GM23338 (cell line): ENCODE measurements at regions not wholly inside any gene's neighbourhood (a gene's known extent, or its start where the extent isn't known, plus 50 kb on each side); places are given as distances from the start of the nearest gene placed in this dataset.

Experiments used
- ATAC-seq: fragments of 200-7000 bp; cut with Tn5 transposase; 3 replicates; pipeline ENCODE4 v1.9.1; 2020
- DNase-seq: peaks from one replicate; pipeline ENCODE4 v3.0.0-alpha.2; 2015; ENCODE audit warnings: low spot score
- H2AFZ ChIP-seq: fragments of 200-600 bp; sonication (generic); 2 replicates; pipeline ENCODE4 v1.8.0; 2016; ENCODE audit warnings: antibody characterized with exemption, mild to moderate bottlenecking, moderate library complexity
- H3F3A ChIP-seq: fragments of 200-600 bp; sonication (generic); replicated peaks from 2 replicates; pipeline ENCODE4 v1.8.0; 2017; ENCODE audit warnings: antibody characterized with exemption, mixed run types, low read depth
- H3K27ac ChIP-seq: fragments of 200-600 bp; sonication (generic); 2 replicates; pipeline ENCODE4 v1.6.1; 2016; ENCODE audit warnings: low read depth
- H3K27me3 ChIP-seq: fragments of 200-600 bp; sonication (generic); 2 replicates; pipeline ENCODE4 v1.8.0; 2016; ENCODE audit warnings: mild to moderate bottlenecking, mixed run types, moderate library complexity; ENCODE audit not compliant: insufficient read depth
- H3K36me3 ChIP-seq: fragments of 200-600 bp; sonication (generic); 2 replicates; pipeline ENCODE4 v1.8.0; 2016; ENCODE audit warnings: mild to moderate bottlenecking; ENCODE audit not compliant: insufficient read depth
- H3K4me1 ChIP-seq: fragments of 200-600 bp; sonication (generic); 2 replicates; pipeline ENCODE4 v1.8.0; 2016; ENCODE audit warnings: mild to moderate bottlenecking, moderate library complexity; ENCODE audit not compliant: insufficient read depth
- H3K4me2 ChIP-seq: fragments of 200-600 bp; sonication (generic); 2 replicates; pipeline ENCODE4 v1.7.1; 2017; ENCODE audit warnings: mixed run types
- H3K4me3 ChIP-seq: fragments of 200-600 bp; sonication (generic); 2 replicates; pipeline ENCODE4 v1.6.1; 2016; ENCODE audit warnings: mixed run types
- H3K79me2 ChIP-seq: fragments of 200-600 bp; sonication (generic); replicated peaks from 2 replicates; pipeline ENCODE4 v1.8.0; 2017; ENCODE audit warnings: mild to moderate bottlenecking; ENCODE audit not compliant: insufficient read depth
- H3K9me2 ChIP-seq: fragments of 200-600 bp; sonication (generic); 2 replicates; pipeline ENCODE4 v1.8.0; 2017; ENCODE audit not compliant: insufficient read depth
- H4K20me1 ChIP-seq: fragments of 200-600 bp; sonication (generic); replicated peaks from 2 replicates; pipeline ENCODE4 v1.8.0; 2017; ENCODE audit warnings: mild to moderate bottlenecking; ENCODE audit not compliant: insufficient read depth
- H3K27ac Mint-ChIP-seq: 2 replicates; pipeline ENCODE4 v1.8.0; 2020; ENCODE audit warnings: inconsistent platforms, mild to moderate bottlenecking, moderate library complexity, mixed read lengths
- H3K27me3 Mint-ChIP-seq: 3 replicates; pipeline ENCODE4 v1.8.0; 2022; ENCODE audit warnings: low read depth, mild to moderate bottlenecking, moderate library complexity, mixed read lengths, inconsistent platforms; ENCODE audit not compliant: insufficient read depth, poor library complexity
- H3K36me3 Mint-ChIP-seq: 3 replicates; pipeline ENCODE4 v1.8.0; 2021; ENCODE audit warnings: low read depth, mild to moderate bottlenecking, inconsistent platforms, moderate library complexity, mixed read lengths
- H3K4me1 Mint-ChIP-seq: 3 replicates; pipeline ENCODE4 v1.8.0; 2020; ENCODE audit warnings: mild to moderate bottlenecking, inconsistent platforms, mixed read lengths
- H3K4me3 Mint-ChIP-seq: 3 replicates; pipeline ENCODE4 v1.8.0; 2021; ENCODE audit warnings: moderate library complexity, mild to moderate bottlenecking, inconsistent platforms, mixed read lengths
- H3K9me3 Mint-ChIP-seq: 3 replicates; pipeline ENCODE4 v1.8.0; 2020; ENCODE audit warnings: moderate library complexity, mild to moderate bottlenecking, inconsistent platforms, mixed read lengths
- CREB1 ChIP-seq: fragments of 250-450 bp; sonication (Bioruptor Pico); IDR thresholded peaks from 2 replicates; pipeline ENCODE4 v1.5.0; 2020; ENCODE audit warnings: low read depth, mild to moderate bottlenecking, moderate library complexity
- JUNB ChIP-seq: IDR thresholded peaks from one replicate; pipeline ENCODE4 v1.6.1; 2016; ENCODE audit warnings: antibody characterized with exemption; ENCODE audit not compliant: unreplicated experiment
- ZNF114 ChIP-seq: fragments of 250-450 bp; sonication (Bioruptor Pico); IDR thresholded peaks from 2 replicates; pipeline ENCODE4 v1.5.0; 2020; ENCODE audit warnings: mild to moderate bottlenecking, moderate library complexity
- TF ChIP-seq, protein P1 (sequence below): IDR thresholded peaks from one replicate; pipeline ENCODE4 v1.6.1; 2018; ENCODE audit warnings: antibody characterized with exemption; ENCODE audit not compliant: unreplicated experiment
- TF ChIP-seq, protein P2 (sequence below): fragments of 250-450 bp; sonication (Bioruptor Pico); IDR thresholded peaks from 2 replicates; pipeline ENCODE4 v1.5.0; 2020; ENCODE audit warnings: mild to moderate bottlenecking, moderate library complexity

DNA sequence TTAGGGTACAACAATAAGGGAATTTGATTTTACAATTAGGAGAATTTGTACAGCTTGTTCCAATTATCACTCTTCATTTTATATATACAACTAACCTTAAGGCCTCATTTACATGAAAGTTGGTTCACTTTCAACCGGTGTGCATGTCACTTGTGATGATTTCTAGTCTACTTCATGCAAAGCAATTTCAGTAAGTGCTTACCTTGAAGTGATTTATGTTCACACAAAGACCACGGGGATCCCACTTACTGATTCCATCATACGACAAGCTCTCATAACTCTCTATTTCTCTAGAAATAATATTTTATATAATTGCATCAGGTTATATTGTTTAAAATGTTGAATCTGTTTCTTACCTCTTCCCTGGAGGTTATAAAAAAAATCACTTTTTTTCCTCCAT, 100.3 kb upstream of the CHODL start:
- Histone ChIP-seq H3K4me3 (no peak overlapping the region), H3K27me3 (no peaks in the 10 kb centered on the region), H3K27ac (no peak overlapping the region), H3K36me3 (no peaks in the 10 kb centered on the region), H3K79me2 (no peaks in the 10 kb centered on the region), H3F3A (no peaks in the 10 kb centered on the region), H2AFZ (no peak overlapping the region), H3K9me2 (no peaks in the 10 kb centered on the region), H3K4me2 (no peak overlapping the region), H3K4me1 (no peaks in the 10 kb centered on the region), H4K20me1 (no peaks in the 10 kb centered on the region)
- TF ChIP-seq CREB1 (CRISPR knock-in tag) = no peak
- no peak for TF ChIP-seq ZNF114 (CRISPR knock-in tag)
- TF ChIP-seq, protein P1, sequence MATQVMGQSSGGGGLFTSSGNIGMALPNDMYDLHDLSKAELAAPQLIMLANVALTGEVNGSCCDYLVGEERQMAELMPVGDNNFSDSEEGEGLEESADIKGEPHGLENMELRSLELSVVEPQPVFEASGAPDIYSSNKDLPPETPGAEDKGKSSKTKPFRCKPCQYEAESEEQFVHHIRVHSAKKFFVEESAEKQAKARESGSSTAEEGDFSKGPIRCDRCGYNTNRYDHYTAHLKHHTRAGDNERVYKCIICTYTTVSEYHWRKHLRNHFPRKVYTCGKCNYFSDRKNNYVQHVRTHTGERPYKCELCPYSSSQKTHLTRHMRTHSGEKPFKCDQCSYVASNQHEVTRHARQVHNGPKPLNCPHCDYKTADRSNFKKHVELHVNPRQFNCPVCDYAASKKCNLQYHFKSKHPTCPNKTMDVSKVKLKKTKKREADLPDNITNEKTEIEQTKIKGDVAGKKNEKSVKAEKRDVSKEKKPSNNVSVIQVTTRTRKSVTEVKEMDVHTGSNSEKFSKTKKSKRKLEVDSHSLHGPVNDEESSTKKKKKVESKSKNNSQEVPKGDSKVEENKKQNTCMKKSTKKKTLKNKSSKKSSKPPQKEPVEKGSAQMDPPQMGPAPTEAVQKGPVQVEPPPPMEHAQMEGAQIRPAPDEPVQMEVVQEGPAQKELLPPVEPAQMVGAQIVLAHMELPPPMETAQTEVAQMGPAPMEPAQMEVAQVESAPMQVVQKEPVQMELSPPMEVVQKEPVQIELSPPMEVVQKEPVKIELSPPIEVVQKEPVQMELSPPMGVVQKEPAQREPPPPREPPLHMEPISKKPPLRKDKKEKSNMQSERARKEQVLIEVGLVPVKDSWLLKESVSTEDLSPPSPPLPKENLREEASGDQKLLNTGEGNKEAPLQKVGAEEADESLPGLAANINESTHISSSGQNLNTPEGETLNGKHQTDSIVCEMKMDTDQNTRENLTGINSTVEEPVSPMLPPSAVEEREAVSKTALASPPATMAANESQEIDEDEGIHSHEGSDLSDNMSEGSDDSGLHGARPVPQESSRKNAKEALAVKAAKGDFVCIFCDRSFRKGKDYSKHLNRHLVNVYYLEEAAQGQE = no peak
- no peak for TF ChIP-seq JUNB
- TF ChIP-seq, protein P2, sequence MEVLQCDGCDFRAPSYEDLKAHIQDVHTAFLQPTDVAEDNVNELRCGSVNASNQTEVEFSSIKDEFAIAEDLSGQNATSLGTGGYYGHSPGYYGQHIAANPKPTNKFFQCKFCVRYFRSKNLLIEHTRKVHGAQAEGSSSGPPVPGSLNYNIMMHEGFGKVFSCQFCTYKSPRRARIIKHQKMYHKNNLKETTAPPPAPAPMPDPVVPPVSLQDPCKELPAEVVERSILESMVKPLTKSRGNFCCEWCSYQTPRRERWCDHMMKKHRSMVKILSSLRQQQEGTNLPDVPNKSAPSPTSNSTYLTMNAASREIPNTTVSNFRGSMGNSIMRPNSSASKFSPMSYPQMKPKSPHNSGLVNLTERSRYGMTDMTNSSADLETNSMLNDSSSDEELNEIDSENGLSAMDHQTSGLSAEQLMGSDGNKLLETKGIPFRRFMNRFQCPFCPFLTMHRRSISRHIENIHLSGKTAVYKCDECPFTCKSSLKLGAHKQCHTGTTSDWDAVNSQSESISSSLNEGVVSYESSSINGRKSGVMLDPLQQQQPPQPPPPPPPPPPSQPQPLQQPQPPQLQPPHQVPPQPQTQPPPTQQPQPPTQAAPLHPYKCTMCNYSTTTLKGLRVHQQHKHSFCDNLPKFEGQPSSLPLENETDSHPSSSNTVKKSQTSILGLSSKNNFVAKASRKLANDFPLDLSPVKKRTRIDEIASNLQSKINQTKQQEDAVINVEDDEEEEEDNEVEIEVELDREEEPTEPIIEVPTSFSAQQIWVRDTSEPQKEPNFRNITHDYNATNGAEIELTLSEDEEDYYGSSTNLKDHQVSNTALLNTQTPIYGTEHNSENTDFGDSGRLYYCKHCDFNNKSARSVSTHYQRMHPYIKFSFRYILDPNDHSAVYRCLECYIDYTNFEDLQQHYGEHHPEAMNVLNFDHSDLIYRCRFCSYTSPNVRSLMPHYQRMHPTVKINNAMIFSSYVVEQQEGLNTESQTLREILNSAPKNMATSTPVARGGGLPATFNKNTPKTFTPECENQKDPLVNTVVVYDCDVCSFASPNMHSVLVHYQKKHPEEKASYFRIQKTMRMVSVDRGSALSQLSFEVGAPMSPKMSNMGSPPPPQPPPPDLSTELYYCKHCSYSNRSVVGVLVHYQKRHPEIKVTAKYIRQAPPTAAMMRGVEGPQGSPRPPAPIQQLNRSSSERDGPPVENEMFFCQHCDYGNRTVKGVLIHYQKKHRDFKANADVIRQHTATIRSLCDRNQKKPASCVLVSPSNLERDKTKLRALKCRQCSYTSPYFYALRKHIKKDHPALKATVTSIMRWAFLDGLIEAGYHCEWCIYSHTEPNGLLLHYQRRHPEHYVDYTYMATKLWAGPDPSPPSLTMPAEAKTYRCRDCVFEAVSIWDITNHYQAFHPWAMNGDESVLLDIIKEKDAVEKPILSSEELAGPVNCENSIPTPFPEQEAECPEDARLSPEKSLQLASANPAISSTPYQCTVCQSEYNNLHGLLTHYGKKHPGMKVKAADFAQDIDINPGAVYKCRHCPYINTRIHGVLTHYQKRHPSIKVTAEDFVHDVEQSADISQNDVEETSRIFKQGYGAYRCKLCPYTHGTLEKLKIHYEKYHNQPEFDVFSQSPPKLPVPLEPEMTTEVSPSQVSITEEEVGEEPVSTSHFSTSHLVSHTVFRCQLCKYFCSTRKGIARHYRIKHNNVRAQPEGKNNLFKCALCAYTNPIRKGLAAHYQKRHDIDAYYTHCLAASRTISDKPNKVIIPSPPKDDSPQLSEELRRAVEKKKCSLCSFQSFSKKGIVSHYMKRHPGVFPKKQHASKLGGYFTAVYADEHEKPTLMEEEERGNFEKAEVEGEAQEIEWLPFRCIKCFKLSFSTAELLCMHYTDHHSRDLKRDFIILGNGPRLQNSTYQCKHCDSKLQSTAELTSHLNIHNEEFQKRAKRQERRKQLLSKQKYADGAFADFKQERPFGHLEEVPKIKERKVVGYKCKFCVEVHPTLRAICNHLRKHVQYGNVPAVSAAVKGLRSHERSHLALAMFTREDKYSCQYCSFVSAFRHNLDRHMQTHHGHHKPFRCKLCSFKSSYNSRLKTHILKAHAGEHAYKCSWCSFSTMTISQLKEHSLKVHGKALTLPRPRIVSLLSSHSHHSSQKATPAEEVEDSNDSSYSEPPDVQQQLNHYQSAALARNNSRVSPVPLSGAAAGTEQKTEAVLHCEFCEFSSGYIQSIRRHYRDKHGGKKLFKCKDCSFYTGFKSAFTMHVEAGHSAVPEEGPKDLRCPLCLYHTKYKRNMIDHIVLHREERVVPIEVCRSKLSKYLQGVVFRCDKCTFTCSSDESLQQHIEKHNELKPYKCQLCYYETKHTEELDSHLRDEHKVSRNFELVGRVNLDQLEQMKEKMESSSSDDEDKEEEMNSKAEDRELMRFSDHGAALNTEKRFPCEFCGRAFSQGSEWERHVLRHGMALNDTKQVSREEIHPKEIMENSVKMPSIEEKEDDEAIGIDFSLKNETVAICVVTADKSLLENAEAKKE = no peak
- Mint-ChIP-seq H3K4me3 (no peak overlapping the region), H3K27me3 (peaks cover 1% of the 10 kb centered on the region), H3K4me1 (no peaks in the 10 kb centered on the region), H3K36me3 (no peaks in the 10 kb centered on the region), H3K9me3 (no peaks in the 10 kb centered on the region; the same call in 2 of the 3 replicates), H3K27ac (no peak overlapping the region)
- DNase-seq (no peak), ATAC-seq (no peak)
